HG02623 (cell line): ENCODE measurements at regions not wholly inside any gene's neighbourhood (a gene's known extent, or its start where the extent isn't known, plus 50 kb on each side); places are given as distances from the start of the nearest gene placed in this dataset.

Experiments used
- ATAC-seq: cut with Tn5 transposase; IDR thresholded peaks from one replicate; pipeline ENCODE4 v1.9.1; 2021; ENCODE audit warnings: moderate library complexity; ENCODE audit not compliant: unreplicated experiment

- no peak for ATAC-seq
Observed at GRCh38 chr3:117725314-117725713, 1015.7 kb downstream of the TUSC7 start.

GRCh38 chr3:117726776-117727175 is 1017.2 kb downstream of the TUSC7 start:
- no peak for ATAC-seq

- ATAC-seq = no peak
Observed at GRCh38 chr3:117728226-117728625, 1018.6 kb downstream of the TUSC7 start.

DNA sequence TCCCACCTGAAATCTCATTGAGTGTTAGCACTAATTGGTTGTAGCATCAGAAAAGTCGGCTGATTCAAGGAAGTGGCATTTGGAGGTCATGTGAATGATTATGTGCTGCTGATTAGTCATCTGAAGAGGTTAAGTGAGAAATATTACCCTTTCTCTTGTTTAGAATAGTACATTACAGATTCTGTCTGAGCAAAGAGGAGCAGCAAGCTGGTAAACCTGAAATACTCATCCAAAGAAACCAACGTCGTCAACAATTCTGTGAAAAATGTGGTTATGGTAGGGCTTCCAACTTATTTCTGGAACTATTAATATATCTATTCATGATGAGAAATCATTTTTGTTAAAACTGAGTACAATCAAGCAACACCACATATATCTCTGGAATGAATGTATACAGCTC is 1024.9 kb downstream of the TUSC7 start:
- ATAC-seq = no peak

- ATAC-seq = no peak
Observed at GRCh38 chr3:117735481-117736101, 1026.0 kb downstream of the TUSC7 start.

- ATAC-seq = no peak
Observed at GRCh38 chr3:117736846-117737245, 1027.3 kb downstream of the TUSC7 start.

GRCh38 chr3:117743993-117744392 is 1034.4 kb downstream of the TUSC7 start:
- ATAC-seq = no peak

DNA sequence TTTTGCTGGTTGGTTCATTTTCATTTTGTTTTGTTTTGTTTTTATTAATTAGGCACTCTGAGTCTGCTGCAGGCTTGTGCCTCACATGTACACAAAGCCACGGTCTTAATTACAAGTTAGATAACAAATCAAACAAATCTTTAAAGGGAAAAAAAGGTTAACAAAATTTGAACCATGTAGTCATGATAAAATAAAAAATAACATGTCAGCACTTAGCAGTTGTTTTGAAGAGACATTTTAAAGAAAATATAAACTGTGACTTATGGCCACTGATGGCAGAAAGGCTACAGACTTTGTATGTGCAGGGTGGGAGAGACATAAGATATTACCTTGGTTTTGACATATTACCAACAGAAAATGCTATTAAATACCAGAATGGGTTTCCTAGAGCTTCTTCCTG is 1035.4 kb downstream of the TUSC7 start:
- no peak for ATAC-seq

GRCh38 chr3:117745516-117745915 is 1035.9 kb downstream of the TUSC7 start:
- no peak for ATAC-seq

- no peak for ATAC-seq
Observed at GRCh38 chr3:117746066-117746465, 1036.5 kb downstream of the TUSC7 start.

GRCh38 chr3:117748131-117748530 is 1038.6 kb downstream of the TUSC7 start:
- ATAC-seq = no peak

- no peak for ATAC-seq
Observed at GRCh38 chr3:117750674-117751269, 1041.2 kb downstream of the TUSC7 start.

DNA sequence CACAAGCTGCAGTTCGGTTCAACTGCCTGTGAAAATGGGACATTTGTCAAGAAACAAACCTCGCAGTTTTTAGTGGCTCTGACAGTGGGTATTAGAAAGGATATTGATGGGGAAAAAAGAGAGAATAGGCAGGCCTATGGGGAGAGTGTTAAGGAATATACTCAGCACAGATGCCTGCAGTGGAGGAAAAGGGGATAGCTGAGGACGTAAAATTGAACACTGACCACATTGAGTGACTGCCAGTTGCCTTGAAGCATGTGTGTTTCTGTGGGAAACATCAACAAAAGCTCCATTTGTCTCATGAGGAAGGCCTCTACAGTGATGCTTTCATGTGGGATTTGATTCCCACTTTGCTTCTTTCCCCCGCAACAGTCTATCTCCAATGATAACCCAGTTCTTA is 1042.1 kb downstream of the TUSC7 start:
- ATAC-seq = no peak

DNA sequence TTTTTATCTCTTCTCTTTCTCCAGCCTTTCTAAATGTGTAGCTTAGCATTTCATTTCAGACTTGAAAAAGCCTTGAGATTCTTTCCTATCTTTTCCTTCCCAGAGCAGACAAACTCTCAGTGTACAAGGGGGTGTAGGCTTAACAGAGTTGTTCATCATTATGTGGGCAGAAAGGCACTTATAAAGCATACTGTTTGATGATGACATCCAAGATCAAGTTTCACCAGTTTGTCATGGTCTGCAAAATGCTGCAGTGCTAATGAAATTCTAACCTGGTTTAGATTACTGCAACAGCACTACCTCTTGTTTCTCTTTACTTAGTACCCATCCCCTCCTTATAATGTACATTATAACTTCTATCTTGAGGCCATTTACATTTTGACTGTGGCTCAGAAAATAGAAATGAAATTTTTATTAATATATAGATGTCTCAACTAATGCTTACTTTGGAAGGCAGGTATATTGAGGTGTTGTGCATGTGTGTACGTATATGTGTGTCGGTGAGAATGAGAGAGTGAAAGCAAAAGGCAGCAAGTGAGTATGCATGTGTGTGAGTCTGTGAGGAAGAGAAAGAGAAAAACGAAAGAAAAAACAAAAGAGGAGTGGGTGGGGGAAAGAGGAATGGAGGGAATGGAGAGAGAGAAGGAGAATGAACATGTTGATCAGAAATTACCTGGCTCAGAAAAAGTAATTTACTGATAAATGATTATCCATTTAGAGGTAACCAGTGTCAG is 1043.6 kb downstream of the TUSC7 start:
- no peak for ATAC-seq

DNA sequence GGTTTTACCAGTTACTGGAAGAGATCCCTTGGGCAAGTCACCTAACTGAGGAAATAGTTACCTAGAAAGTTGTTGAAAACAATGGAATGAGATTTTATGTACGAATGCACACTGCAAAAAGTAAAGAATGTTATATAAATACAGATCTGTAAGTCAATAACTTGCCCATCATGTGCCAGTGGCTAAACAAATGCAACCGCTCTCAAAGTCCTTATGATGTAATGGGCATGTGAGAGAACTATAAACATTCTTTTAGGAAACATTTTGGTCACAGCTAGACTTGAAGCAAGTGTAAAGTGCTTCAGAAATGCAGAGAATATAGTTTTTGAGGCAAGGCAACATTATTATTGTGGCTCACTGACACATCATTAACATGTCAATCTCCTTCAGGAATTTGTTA is 1044.5 kb downstream of the TUSC7 start:
- ATAC-seq = no peak

DNA sequence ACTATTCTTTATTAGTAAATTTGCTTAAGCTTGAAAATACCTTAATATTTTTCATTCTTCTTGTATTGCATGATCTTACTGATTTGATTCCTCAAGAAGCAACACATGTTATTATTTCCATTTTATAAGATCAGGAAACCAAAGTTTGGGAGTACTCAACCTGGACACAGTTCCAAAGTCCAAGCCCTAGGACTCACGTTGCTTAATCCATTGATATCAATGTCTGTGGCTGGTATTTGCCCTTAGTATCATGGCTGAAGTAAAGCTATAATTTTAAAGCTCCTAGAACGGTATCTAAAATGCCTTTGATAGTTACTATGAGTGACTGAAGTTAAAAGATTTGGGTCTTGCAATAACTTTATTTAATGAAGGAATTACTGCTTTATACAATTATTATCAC is 1045.3 kb downstream of the TUSC7 start:
- ATAC-seq = no peak

- ATAC-seq = no peak
Observed at GRCh38 chr3:117756563-117756962, 1047.0 kb downstream of the TUSC7 start.

DNA sequence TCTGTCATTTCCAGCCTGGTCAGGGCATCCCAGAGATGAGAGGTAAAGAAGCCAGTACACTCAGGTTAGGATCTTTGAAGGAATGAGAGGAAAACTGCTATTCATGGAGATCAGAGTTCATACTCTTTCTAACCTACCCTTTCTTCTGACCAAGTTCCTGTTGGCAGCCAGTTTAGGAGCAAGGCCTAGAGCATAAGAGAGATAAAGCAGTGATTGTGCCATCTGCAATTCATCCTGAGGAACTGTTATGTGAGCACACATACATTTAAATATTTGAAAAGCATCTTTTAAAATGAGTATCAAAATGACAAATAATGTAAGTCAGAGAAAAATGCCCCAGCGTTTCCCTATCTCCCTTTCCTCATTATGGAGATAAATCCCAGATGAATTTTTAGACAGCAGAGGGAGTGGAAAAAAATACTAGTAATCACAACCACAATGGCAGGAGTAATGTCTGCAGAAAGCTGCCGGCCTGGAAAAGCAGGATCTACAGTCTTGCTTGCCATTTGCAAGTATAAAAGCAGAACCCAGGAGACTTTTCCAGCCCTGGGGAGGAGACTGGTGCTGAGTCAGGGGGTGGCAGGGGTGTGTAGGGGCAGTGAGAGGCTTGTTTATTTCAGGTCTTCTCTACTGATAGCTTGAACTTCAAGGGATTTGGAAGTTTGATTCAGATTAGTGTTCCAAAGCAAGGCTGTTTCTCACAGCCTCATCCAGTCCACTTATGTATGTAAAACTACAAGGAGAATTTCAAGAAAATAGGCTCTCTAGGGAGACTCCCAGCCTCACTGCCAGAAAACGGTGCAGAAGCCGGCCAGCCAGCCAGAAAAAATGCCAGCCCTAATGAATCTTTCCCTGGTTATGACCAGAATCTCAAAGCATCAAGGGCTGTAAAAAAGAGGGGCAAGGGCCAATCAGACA is 1052.4 kb downstream of the TUSC7 start:
- ATAC-seq = no peak

DNA sequence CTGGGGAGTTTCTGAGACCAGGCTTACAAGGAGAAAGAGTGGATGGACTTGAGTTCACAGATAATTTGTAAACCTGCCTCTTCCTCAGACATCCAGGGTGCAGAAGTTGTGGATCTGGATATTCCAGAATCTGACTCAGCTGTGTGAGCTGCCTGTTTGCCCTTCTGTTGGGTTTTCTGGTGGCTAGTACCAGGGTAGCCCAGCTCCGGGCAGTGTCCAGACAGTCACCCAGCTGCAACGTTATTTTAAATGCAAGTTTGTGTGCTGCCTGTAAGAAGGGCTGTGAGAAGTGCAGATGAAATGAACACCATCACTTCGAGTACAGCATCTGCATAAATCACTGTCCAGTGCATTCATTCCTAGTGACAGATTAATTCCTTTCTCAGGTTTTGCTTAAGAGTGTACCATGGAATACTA is 1053.0 kb downstream of the TUSC7 start:
- no peak for ATAC-seq

DNA sequence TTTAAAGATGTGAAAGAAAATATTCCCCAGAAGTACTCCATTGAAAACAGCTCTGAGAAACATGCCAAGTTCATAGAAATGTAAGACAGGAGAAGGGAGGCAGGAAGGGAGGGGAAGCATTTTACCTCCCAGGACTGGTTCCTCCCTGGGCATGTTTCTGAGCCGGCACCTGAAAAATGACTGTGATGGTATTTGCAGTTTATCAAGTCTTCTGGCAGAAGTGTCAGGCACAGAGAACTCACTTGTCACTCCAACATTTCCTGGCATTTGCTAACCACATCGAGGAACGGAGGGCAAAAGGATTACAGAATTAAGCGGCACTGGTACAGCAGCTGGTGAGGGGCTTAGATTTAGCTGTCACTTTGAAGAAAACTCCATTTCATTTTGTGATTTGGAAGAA is 1054.0 kb downstream of the TUSC7 start:
- no peak for ATAC-seq

- ATAC-seq = no peak
Observed at GRCh38 chr3:117768581-117768980, 1059.0 kb downstream of the TUSC7 start.
